GM12878 (cell line): ENCODE measurements at regions not wholly inside any gene's neighbourhood (a gene's known extent, or its start where the extent isn't known, plus 50 kb on each side); places are given as distances from the start of the nearest gene placed in this dataset.

Experiments
- ATAC-seq: fragments of 200-7000 bp; cut with Tn5 transposase; 3 replicates; pipeline ENCODE4 v1.9.1; 2020; ENCODE audit warnings: mild to moderate bottlenecking, moderate library complexity
- BruUV-seq: library from RNA; stranded (reverse); fragments of 400-500 nt; replicated peaks from 2 replicates; lab custom pipeline; 2021; lab: Mats Ljungman, UMichigan
- CTCF ChIA-PET: fragments of 300-600 bp; sonication (Branson Sonifier 250); formaldehyde crosslinking; extraction: SDS; loops from one replicate; lab custom pipeline; 2021; ENCODE audit warnings: inconsistent platforms; lab: Yijun Ruan, JAX
- POLR2A ChIA-PET: fragments of 350-600 bp; formaldehyde crosslinking; extraction: SDS; loops from one replicate; lab custom pipeline; 2021; ENCODE audit warnings: inconsistent platforms; lab: Charles Lee
- RAD21 ChIA-PET: fragments of 300-600 bp; sonication (Branson Sonifier 250); formaldehyde crosslinking; loops from one replicate; lab custom pipeline; 2023; ENCODE audit warnings: antibody characterized with exemption; ENCODE audit not compliant: unreplicated experiment; lab: Charles Lee
- SMC1A ChIA-PET: fragments of 300-600 bp; sonication (Branson Sonifier 250); formaldehyde crosslinking; loops from one replicate; lab custom pipeline; 2023; ENCODE audit not compliant: unreplicated experiment, uncharacterized antibody; lab: Charles Lee
- DNase-seq: peaks from one replicate; pipeline ENCODE4 v3.0.0-alpha.2; 2011; ENCODE audit warnings: low read depth, low spot score
- FAIRE-seq: peaks from 3 replicates; lab custom pipeline; 2011; peaks lifted over from hg19 to GRCh38; lab: Jason Lieb, UNC
- H2AFZ ChIP-seq: 2 replicates; pipeline ENCODE4 v1.6.0; 2011; ENCODE audit warnings: low read depth, low read length, control low read depth; ENCODE audit not compliant: control insufficient read depth
- H3K27ac ChIP-seq: 2 replicates; pipeline ENCODE4 v1.5.1; 2011; ENCODE audit warnings: control low read depth; ENCODE audit not compliant: control insufficient read depth, insufficient read depth
- H3K27me3 ChIP-seq, 2 experiments: replicated peaks in 1 of 2; 2 replicates each; pipeline versions ENCODE4 v1.6.0 to v1.6.1; 2011; ENCODE audit warnings: low read length in 1 of 2; ENCODE audit not compliant: control insufficient read depth in 2 of 2, insufficient read depth in 2 of 2
- H3K36me3 ChIP-seq, 2 experiments: 2 replicates each; pipeline ENCODE4 v1.5.1; 2011; ENCODE audit warnings: low read length in 1 of 2; ENCODE audit not compliant: control insufficient read depth in 2 of 2, insufficient read depth in 2 of 2
- H3K4me1 ChIP-seq: 2 replicates; pipeline ENCODE4 v1.6.1; 2011; ENCODE audit warnings: mild to moderate bottlenecking, low read length, moderate library complexity, mixed read lengths; ENCODE audit not compliant: control insufficient read depth, insufficient read depth
- H3K4me2 ChIP-seq: 2 replicates; pipeline ENCODE4 v1.6.0; 2011; ENCODE audit warnings: control low read depth; ENCODE audit not compliant: control insufficient read depth, insufficient read depth
- H3K4me3 ChIP-seq: fragments of 200-600 bp; sonication (generic); 2 replicates; pipeline ENCODE4 v1.5.1; 2016
- H3K79me2 ChIP-seq: 2 replicates; pipeline ENCODE4 v1.6.0; 2011; ENCODE audit warnings: low read length; ENCODE audit not compliant: control insufficient read depth, insufficient read depth
- H3K9ac ChIP-seq: 2 replicates; pipeline ENCODE4 v1.8.0; 2011; ENCODE audit warnings: low read length, control low read depth, mixed read lengths; ENCODE audit not compliant: control insufficient read depth, insufficient read depth
- H3K9me3 ChIP-seq: replicated peaks from 3 replicates; pipeline ENCODE4 v1.5.1; 2011; ENCODE audit warnings: mild to moderate bottlenecking, low read length; ENCODE audit not compliant: control insufficient read depth, insufficient read depth
- H4K20me1 ChIP-seq: 2 replicates; pipeline ENCODE4 v1.6.0; 2011; ENCODE audit not compliant: control insufficient read depth, insufficient read depth
- CTCF ChIP-seq, 3 experiments: IDR thresholded peaks in 2 of 3; conservative IDR thresholded peaks in 1 of 3; 2 replicates each; pipeline ENCODE4 v1.5.1; 2011; ENCODE audit warnings: low read depth in 3 of 3, low read length in 3 of 3, mild to moderate bottlenecking in 3 of 3, control low read depth in 2 of 3, moderate library complexity in 2 of 3, inconsistent platforms in 1 of 3, mixed read lengths in 1 of 3; ENCODE audit not compliant: control insufficient read depth in 2 of 3, insufficient read depth in 1 of 3; ENCODE audit errors: extremely low read depth in 1 of 3
- E4F1 ChIP-seq: fragments of 450-650 bp; IDR thresholded peaks from 2 replicates; pipeline ENCODE4 v1.6.1; 2018; ENCODE audit warnings: borderline replicate concordance, mild to moderate bottlenecking; ENCODE audit not compliant: partially characterized antibody
- KDM1A ChIP-seq: fragments of 200-600 bp; sonication (generic); IDR thresholded peaks from 2 replicates; pipeline ENCODE4 v1.6.1; 2016; ENCODE audit warnings: borderline replicate concordance
- MYB ChIP-seq: fragments of 150-350 bp; IDR thresholded peaks from 2 replicates; pipeline ENCODE4 v1.6.1; 2014; ENCODE audit warnings: mild to moderate bottlenecking, low read depth, low read length, borderline replicate concordance
- RAD21 ChIP-seq: IDR thresholded peaks from 2 replicates; pipeline ENCODE4 v1.6.1; 2011; ENCODE audit warnings: mild to moderate bottlenecking, low read depth, low read length, moderate library complexity; ENCODE audit not compliant: insufficient read depth
- SMC3 ChIP-seq: IDR thresholded peaks from 2 replicates; pipeline ENCODE4 v1.6.1; 2011; ENCODE audit warnings: low read length, improper control_type of control experiment, borderline replicate concordance
- WGBS: methylation state at CpG from one replicate; pipeline ENCODE4 v1.1.6; 2016; ENCODE audit warnings: low lambda C conversion rate; ENCODE audit not compliant: insufficient replicate concordance, insufficient coverage; ENCODE audit errors: missing lambda C conversion rate; 5-methylcytosine and 5-hydroxymethylcytosine counted together
- in situ Hi-C: fragments of 300-500 bp; cut with MboI; formaldehyde crosslinking; loops from 9 replicates; pipeline ENCODE4 v1.14.3; 2018; ENCODE audit warnings: mixed read lengths
- intact Hi-C: fragments of 100-400 bp; cut with micrococcal nuclease; formaldehyde crosslinking; loops from one replicate; pipeline ENCODE4 v1.14.2; 2022; ENCODE audit not compliant: unreplicated experiment

GRCh38 chr1:200260597-200261335 lies 149.1 kb downstream of the ZNF281 start (continued):
- TF ChIP-seq MYB, result no peak

- Histone ChIP-seq H3K4me2 (no peak overlapping the region), H3K36me3 (no peaks in the 10 kb centered on the region), H3K4me3 (no peak overlapping the region), H4K20me1 (no peaks in the 10 kb centered on the region), H3K4me1 (peaks cover 4% of the 10 kb centered on the region; the same call in 1 of the 2 replicates), H3K9me3 (no peaks in the 10 kb centered on the region), H2AFZ (no peak overlapping the region), H3K27me3 (no peaks in the 10 kb centered on the region), H3K27ac (no peak overlapping the region), H3K79me2 (no peaks in the 10 kb centered on the region), H3K9ac (no peak overlapping the region)
- ChIA-PET POLR2A (no interaction called here), CTCF (interaction anchor here (0.6 to 2.3 kb wide), 6 partner anchors 18 to 412 kb away, joined by 3 to 9 read pairs (median 5); no protein-coding TSS in a partner anchor), SMC1A (interaction anchor here (0.6 to 1.5 kb wide), 2 partner anchors 12 to 122 kb away, joined by 3 read pairs; no protein-coding TSS in a partner anchor), RAD21 (no interaction called here)
- 36% methylated on average over 10 of the region's 10 CpGs for WGBS
- no peak for FAIRE-seq
- TF ChIP-seq SMC3 (peak; percentile 18; the same call in 1 of the 2 replicates), KDM1A (no peak), RAD21 (peak; percentile 52), E4F1 (no peak), CTCF (IDR thresholded peaks at IDR 0.05 in 2 of 3, conservative IDR thresholded peaks at IDR 0.05 in 1 of 3; ENCODE audit: control insufficient read depth in 2 of 3, extremely low read depth in 1 of 3, insufficient read depth in 1 of 3, low read depth in 3 of 3, low read length in 3 of 3) (peak; percentile 40 to 54 (median 54); a peak in 4 of 6 replicates)
- peak; percentile 74 for ATAC-seq
- in situ Hi-C loops (no loop called here), intact Hi-C loops (loop anchor here (5.0 kb wide), 1 partner anchor 121 kb away; no protein-coding TSS in a partner anchor)
- DNase-seq, result no peak
- no TSS peak for BruUV-seq
Observed at GRCh38 chr1:200258447-200259375, 151.1 kb downstream of the ZNF281 start.
